ENCODE measurements at regions not wholly inside any gene's neighbourhood (a gene's known extent, or its start where the extent isn't known, plus 50 kb on each side); places are given as distances from the start of the nearest gene placed in this dataset.
"Not testable (repeated sequence)": the region's sequence is repeated elsewhere in the genome, so short reads cannot be mapped to it uniquely, and the experiment has no call there.

GRCh38 chr1:8139383-8139782, 113.3 kb upstream of the ERRFI1 start:
- DNase-seq: no peak

GRCh38 chr1:8138673-8139072, 112.6 kb upstream of the ERRFI1 start:
- no peak for DNase-seq

GRCh38 chr1:8137481-8138244, 111.6 kb upstream of the ERRFI1 start:
- no peak for DNase-seq

GRCh38 chr1:8136766-8137165, 110.7 kb upstream of the ERRFI1 start:
- no peak for DNase-seq

- DNase-seq: no peak
These were observed 109.1 kb upstream of the ERRFI1 start for GRCh38 chr1:8135250-8135649.

- DNase-seq: no peak
These were observed 108.6 kb upstream of the ERRFI1 start for GRCh38 chr1:8134546-8135235.

- DNase-seq: no peak
These were observed 107.7 kb upstream of the ERRFI1 start for GRCh38 chr1:8133657-8134430.

GRCh38 chr1:8133190-8133589, 107.1 kb upstream of the ERRFI1 start:
- no peak for DNase-seq

- no peak for DNase-seq
These were observed 101.1 kb upstream of the ERRFI1 start for GRCh38 chr1:8127171-8127641.

- no peak for DNase-seq
These were observed 96.6 kb upstream of the ERRFI1 start for GRCh38 chr1:8122477-8123407.

- no peak for DNase-seq
These were observed 96.0 kb upstream of the ERRFI1 start for GRCh38 chr1:8122160-8122476.

- no peak for DNase-seq
These were observed 95.4 kb upstream of the ERRFI1 start for GRCh38 chr1:8121261-8122159.

GRCh38 chr1:8120693-8121260, 94.7 kb upstream of the ERRFI1 start:
- DNase-seq: no peak

GRCh38 chr1:8118736-8119135, 92.6 kb upstream of the ERRFI1 start:
- DNase-seq: not testable (repeated sequence)

- no peak for DNase-seq
These were observed 91.9 kb upstream of the ERRFI1 start for GRCh38 chr1:8118031-8118451.

GRCh38 chr1:8116894-8117264, 90.8 kb upstream of the ERRFI1 start:
- DNase-seq: no peak

- DNase-seq: no peak
These were observed 89.7 kb upstream of the ERRFI1 start for GRCh38 chr1:8115769-8116167.

GRCh38 chr1:8115031-8115768, 89.1 kb upstream of the ERRFI1 start:
- no peak for DNase-seq

- peak; percentile 48 for DNase-seq
These were observed 87.4 kb upstream of the ERRFI1 start for GRCh38 chr1:8113262-8114220.
